PC-3 (cell line): ENCODE measurements at regions not wholly inside any gene's neighbourhood (a gene's known extent, or its start where the extent isn't known, plus 50 kb on each side); places are given as distances from the start of the nearest gene placed in this dataset.

ENCODE experiments used
- CTCF ChIP-seq: fragments of 300-600 bp; sonication (generic); conservative IDR thresholded peaks from 2 replicates; pipeline ENCODE4 v1.5.1; 2017; ENCODE audit warnings: antibody characterized with exemption, low read depth, mild to moderate bottlenecking, low read length
- EZH2 ChIP-seq: fragments of 300-600 bp; sonication (generic); IDR thresholded peaks from one replicate; pipeline ENCODE4 v1.6.1; 2017; ENCODE audit warnings: antibody characterized with exemption, mild to moderate bottlenecking, low read length; ENCODE audit not compliant: unreplicated experiment
- EZH2phosphoT487 ChIP-seq: fragments of 300-600 bp; sonication (generic); IDR thresholded peaks from 2 replicates; pipeline ENCODE4 v1.6.1; 2018; ENCODE audit warnings: mild to moderate bottlenecking, antibody characterized with exemption, low read length, borderline replicate concordance

- TF ChIP-seq CTCF (no peak), EZH2 (no peak), EZH2phosphoT487 (no peak)
Measured at GRCh38 chr16:49068224-49068623, 213.4 kb downstream of the CBLN1 start.
